ENCODE measurements at regions not wholly inside any gene's neighbourhood (a gene's known extent, or its start where the extent isn't known, plus 50 kb on each side); places are given as distances from the start of the nearest gene placed in this dataset.

- Histone ChIP-seq H3K9ac (ENCODE audit: low read depth, low read length) (no peak overlapping the region), H3K4me1 (ENCODE audit: insufficient read depth, low read length) (no peaks in the 10 kb centered on the region), H3K4me3 (ENCODE audit: low read length) (no peak overlapping the region), H3K27ac (ENCODE audit: low read length) (no peak overlapping the region), H3K36me3 (ENCODE audit: insufficient read depth, low read depth, low read length) (no peaks in the 10 kb centered on the region), H3K9me3 (ENCODE audit: insufficient read depth, low read depth, low read length) (no peaks in the 10 kb centered on the region), H3K27me3 (ENCODE audit: insufficient read depth, low read length) (no peaks in the 10 kb centered on the region)
These were observed 258.9 kb downstream of the COL12A1 start for GRCh38 chr6:74946961-74947360.

GRCh38 chr6:74942130-74942529 lies 263.7 kb downstream of the COL12A1 start:
- Histone ChIP-seq H3K36me3 (ENCODE audit: insufficient read depth, low read depth, low read length) (no peaks in the 10 kb centered on the region), H3K9me3 (ENCODE audit: insufficient read depth, low read depth, low read length) (no peaks in the 10 kb centered on the region), H3K9ac (ENCODE audit: low read depth, low read length) (no peak overlapping the region), H3K27ac (ENCODE audit: low read length) (no peak overlapping the region), H3K27me3 (ENCODE audit: insufficient read depth, low read length) (no peaks in the 10 kb centered on the region), H3K4me3 (ENCODE audit: low read length) (no peak overlapping the region), H3K4me1 (ENCODE audit: insufficient read depth, low read length) (no peaks in the 10 kb centered on the region)

- H3K9me3 ChIP-seq (ENCODE audit: insufficient read depth, low read depth, low read length), result no peaks in the 10 kb centered on the region
- H3K4me1 ChIP-seq (ENCODE audit: insufficient read depth, low read length), result no peaks in the 10 kb centered on the region
- no peak overlapping the region for H3K9ac ChIP-seq (ENCODE audit: low read depth, low read length)
- no peak overlapping the region for H3K4me3 ChIP-seq (ENCODE audit: low read length)
- H3K27me3 ChIP-seq (ENCODE audit: insufficient read depth, low read length), result no peaks in the 10 kb centered on the region
- no peak overlapping the region for H3K27ac ChIP-seq (ENCODE audit: low read length)
- H3K36me3 ChIP-seq (ENCODE audit: insufficient read depth, low read depth, low read length), result no peaks in the 10 kb centered on the region
These were observed 264.4 kb downstream of the COL12A1 start for GRCh38 chr6:74941424-74941823.

- Histone ChIP-seq H3K27me3 (ENCODE audit: insufficient read depth, low read length) (no peaks in the 10 kb centered on the region), H3K9ac (ENCODE audit: low read depth, low read length) (no peak overlapping the region), H3K9me3 (ENCODE audit: insufficient read depth, low read depth, low read length) (no peaks in the 10 kb centered on the region), H3K27ac (ENCODE audit: low read length) (no peak overlapping the region), H3K4me3 (ENCODE audit: low read length) (no peak overlapping the region), H3K4me1 (ENCODE audit: insufficient read depth, low read length) (no peaks in the 10 kb centered on the region), H3K36me3 (ENCODE audit: insufficient read depth, low read depth, low read length) (no peaks in the 10 kb centered on the region)
These were observed 265.9 kb downstream of the COL12A1 start for GRCh38 chr6:74939721-74940620.

DNA sequence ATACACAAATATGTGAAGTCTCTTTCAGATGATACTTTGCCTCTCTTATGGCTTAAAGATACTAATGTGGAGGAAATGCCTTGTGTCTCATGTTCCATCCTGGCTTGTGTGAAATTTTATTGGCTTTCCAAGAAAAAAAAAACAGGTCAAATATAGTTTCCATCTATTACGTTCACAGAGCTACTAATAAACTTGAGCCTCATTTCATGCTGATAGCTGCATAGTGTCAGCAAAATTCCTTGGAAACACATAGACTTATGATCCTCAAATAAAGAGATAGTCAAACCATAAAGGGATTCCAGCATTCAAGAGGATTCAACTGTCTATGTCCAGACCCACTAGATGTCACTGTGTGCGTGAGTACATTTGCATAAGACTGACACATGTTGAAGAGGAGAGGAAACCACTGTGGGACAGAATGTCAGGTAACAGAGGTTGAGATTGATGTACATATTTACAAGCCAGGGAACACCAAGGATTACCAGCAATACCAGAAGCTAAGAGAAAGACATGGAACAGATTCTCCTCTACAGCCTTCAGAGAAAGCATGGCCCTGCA lies 266.6 kb downstream of the COL12A1 start:
- no peaks in the 10 kb centered on the region for H3K27me3 ChIP-seq (ENCODE audit: insufficient read depth, low read length)
- no peak overlapping the region for H3K9ac ChIP-seq (ENCODE audit: low read depth, low read length)
- no peaks in the 10 kb centered on the region for H3K4me1 ChIP-seq (ENCODE audit: insufficient read depth, low read length)
- H3K27ac ChIP-seq (ENCODE audit: low read length), result no peak overlapping the region
- H3K36me3 ChIP-seq (ENCODE audit: insufficient read depth, low read depth, low read length), result no peaks in the 10 kb centered on the region
- H3K9me3 ChIP-seq (ENCODE audit: insufficient read depth, low read depth, low read length), result no peaks in the 10 kb centered on the region
- no peak overlapping the region for H3K4me3 ChIP-seq (ENCODE audit: low read length)

GRCh38 chr6:74937936-74938335 lies 267.9 kb downstream of the COL12A1 start:
- Histone ChIP-seq H3K27ac (ENCODE audit: low read length) (no peak overlapping the region), H3K9ac (ENCODE audit: low read depth, low read length) (no peak overlapping the region), H3K4me1 (ENCODE audit: insufficient read depth, low read length) (no peaks in the 10 kb centered on the region), H3K9me3 (ENCODE audit: insufficient read depth, low read depth, low read length) (no peaks in the 10 kb centered on the region), H3K36me3 (ENCODE audit: insufficient read depth, low read depth, low read length) (no peaks in the 10 kb centered on the region), H3K27me3 (ENCODE audit: insufficient read depth, low read length) (no peaks in the 10 kb centered on the region), H3K4me3 (ENCODE audit: low read length) (no peak overlapping the region)

- H3K4me3 ChIP-seq (ENCODE audit: low read length), result no peak overlapping the region
- no peak overlapping the region for H3K27ac ChIP-seq (ENCODE audit: low read length)
- H3K4me1 ChIP-seq (ENCODE audit: insufficient read depth, low read length), result no peaks in the 10 kb centered on the region
- no peak overlapping the region for H3K9ac ChIP-seq (ENCODE audit: low read depth, low read length)
- no peaks in the 10 kb centered on the region for H3K36me3 ChIP-seq (ENCODE audit: insufficient read depth, low read depth, low read length)
- no peaks in the 10 kb centered on the region for H3K27me3 ChIP-seq (ENCODE audit: insufficient read depth, low read length)
- H3K9me3 ChIP-seq (ENCODE audit: insufficient read depth, low read depth, low read length), result no peaks in the 10 kb centered on the region
These were observed 269.0 kb downstream of the COL12A1 start for GRCh38 chr6:74936886-74937285.

DNA sequence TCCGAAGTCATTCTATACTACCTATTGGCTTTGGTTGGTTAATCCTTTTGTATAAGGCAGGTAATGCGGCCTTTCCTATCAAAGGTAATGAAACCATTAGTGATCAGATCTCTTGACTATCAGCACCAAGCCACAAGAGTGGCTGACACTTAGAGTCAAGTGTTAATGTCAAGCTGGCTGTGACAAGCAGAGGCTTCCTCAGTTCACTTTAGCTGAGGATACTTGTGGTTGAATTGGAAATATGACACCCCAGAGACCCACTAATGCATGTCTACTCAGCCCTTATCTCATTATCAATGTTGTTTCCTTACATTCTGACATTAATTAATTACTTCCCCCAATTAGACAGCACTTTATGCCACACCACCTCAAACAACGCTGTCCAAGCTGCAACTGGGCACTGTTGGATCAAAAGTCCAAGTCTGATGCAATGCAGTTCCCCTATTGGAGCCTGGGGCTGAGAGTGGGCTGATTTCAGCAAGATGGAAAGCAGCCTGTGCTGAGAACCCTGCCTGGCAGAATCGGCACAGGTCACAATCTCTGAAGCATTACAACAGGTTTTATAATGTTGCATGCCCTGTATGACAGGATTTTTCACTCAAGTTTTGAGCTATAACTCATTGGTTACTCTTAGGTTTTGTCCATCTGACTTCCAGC lies 273.5 kb downstream of the COL12A1 start:
- Histone ChIP-seq H3K36me3 (ENCODE audit: insufficient read depth, low read depth, low read length) (no peaks in the 10 kb centered on the region), H3K27me3 (ENCODE audit: insufficient read depth, low read length) (no peaks in the 10 kb centered on the region), H3K9ac (ENCODE audit: low read depth, low read length) (no peak overlapping the region), H3K27ac (ENCODE audit: low read length) (no peak overlapping the region), H3K4me1 (ENCODE audit: insufficient read depth, low read length) (no peaks in the 10 kb centered on the region), H3K4me3 (ENCODE audit: low read length) (no peak overlapping the region), H3K9me3 (ENCODE audit: insufficient read depth, low read depth, low read length) (no peaks in the 10 kb centered on the region)

DNA sequence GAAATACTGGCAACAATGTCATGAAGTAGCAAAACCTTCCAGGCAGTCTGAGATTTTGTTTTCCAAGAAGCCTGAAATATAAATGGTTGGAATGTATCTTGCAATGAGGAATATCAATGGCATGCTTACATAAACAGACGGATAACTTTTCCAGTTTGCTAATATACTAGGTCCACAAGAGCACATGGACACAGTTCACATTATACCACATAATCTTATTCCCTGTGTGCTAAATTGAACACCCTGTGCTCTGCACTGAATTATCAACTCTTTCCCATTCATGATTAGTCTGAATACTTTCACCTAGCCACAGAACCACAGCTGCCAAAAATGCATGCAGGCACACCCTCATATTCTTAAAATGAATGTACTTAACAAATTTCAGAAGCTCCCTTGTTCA lies 274.3 kb downstream of the COL12A1 start:
- no peaks in the 10 kb centered on the region for H3K27me3 ChIP-seq (ENCODE audit: insufficient read depth, low read length)
- no peaks in the 10 kb centered on the region for H3K4me1 ChIP-seq (ENCODE audit: insufficient read depth, low read length)
- H3K4me3 ChIP-seq (ENCODE audit: low read length), result no peak overlapping the region
- no peak overlapping the region for H3K27ac ChIP-seq (ENCODE audit: low read length)
- no peaks in the 10 kb centered on the region for H3K36me3 ChIP-seq (ENCODE audit: insufficient read depth, low read depth, low read length)
- H3K9ac ChIP-seq (ENCODE audit: low read depth, low read length), result no peak overlapping the region
- no peaks in the 10 kb centered on the region for H3K9me3 ChIP-seq (ENCODE audit: insufficient read depth, low read depth, low read length)

DNA sequence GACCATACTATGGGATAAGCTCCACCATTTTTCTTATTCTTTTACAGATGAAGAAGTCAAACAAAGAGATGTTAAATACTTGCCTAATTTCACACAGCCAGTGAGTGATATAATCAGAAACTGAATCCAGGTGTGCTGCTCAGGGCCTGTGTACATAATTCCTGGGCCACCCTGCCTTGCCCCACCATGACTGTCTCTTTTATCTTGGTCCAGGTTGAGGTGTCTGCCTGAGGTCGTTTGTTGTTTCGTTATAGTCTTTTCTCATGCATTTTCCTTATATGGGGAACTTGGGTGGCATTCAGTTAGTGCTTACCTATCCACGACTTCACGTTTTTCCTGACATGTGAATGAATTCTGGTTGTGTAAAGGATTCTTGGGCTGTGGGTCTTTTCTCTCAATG lies 277.6 kb downstream of the COL12A1 start:
- no peaks in the 10 kb centered on the region for H3K9me3 ChIP-seq (ENCODE audit: insufficient read depth, low read depth, low read length)
- H3K4me3 ChIP-seq (ENCODE audit: low read length), result no peak overlapping the region
- H3K27me3 ChIP-seq (ENCODE audit: insufficient read depth, low read length), result no peaks in the 10 kb centered on the region
- no peak overlapping the region for H3K9ac ChIP-seq (ENCODE audit: low read depth, low read length)
- H3K36me3 ChIP-seq (ENCODE audit: insufficient read depth, low read depth, low read length), result no peaks in the 10 kb centered on the region
- no peaks in the 10 kb centered on the region for H3K4me1 ChIP-seq (ENCODE audit: insufficient read depth, low read length)
- no peak overlapping the region for H3K27ac ChIP-seq (ENCODE audit: low read length)

- Histone ChIP-seq H3K27ac (ENCODE audit: low read length) (no peak overlapping the region), H3K4me3 (ENCODE audit: low read length) (no peak overlapping the region), H3K9ac (ENCODE audit: low read depth, low read length) (no peak overlapping the region), H3K4me1 (ENCODE audit: insufficient read depth, low read length) (no peaks in the 10 kb centered on the region), H3K9me3 (ENCODE audit: insufficient read depth, low read depth, low read length) (no peaks in the 10 kb centered on the region), H3K36me3 (ENCODE audit: insufficient read depth, low read depth, low read length) (no peaks in the 10 kb centered on the region), H3K27me3 (ENCODE audit: insufficient read depth, low read length) (no peaks in the 10 kb centered on the region)
These were observed 278.6 kb downstream of the COL12A1 start for GRCh38 chr6:74927299-74927698.

DNA sequence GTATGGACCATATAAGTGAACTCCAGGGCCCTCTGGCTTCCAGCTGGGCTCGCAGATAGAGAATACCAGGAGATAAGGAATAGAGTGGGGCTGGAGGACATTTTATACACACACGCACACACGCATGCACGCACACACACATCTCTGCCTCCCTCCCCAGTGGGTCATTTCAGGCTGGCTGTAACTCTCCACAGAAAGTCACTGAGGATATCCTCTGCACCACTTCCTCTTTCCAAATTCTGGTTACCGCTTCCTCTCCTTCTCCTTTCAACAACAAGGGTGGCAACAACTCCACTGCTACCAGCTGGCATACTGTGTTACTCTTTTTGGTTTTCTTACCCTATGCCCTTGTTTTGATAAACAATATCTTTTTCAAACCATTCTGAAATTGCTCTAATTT lies 280.2 kb downstream of the COL12A1 start:
- Histone ChIP-seq H3K27ac (ENCODE audit: low read length) (no peak overlapping the region), H3K4me1 (ENCODE audit: insufficient read depth, low read length) (no peaks in the 10 kb centered on the region), H3K9me3 (ENCODE audit: insufficient read depth, low read depth, low read length) (no peaks in the 10 kb centered on the region), H3K27me3 (ENCODE audit: insufficient read depth, low read length) (no peaks in the 10 kb centered on the region), H3K36me3 (ENCODE audit: insufficient read depth, low read depth, low read length) (no peaks in the 10 kb centered on the region), H3K9ac (ENCODE audit: low read depth, low read length) (no peak overlapping the region), H3K4me3 (ENCODE audit: low read length) (no peak overlapping the region)

Measured in iPS-20b (cell line).